22Rv1 (cell line): ENCODE measurements at regions not wholly inside any gene's neighbourhood (a gene's known extent, or its start where the extent isn't known, plus 50 kb on each side); places are given as distances from the start of the nearest gene placed in this dataset.

Experiments used
- CTCF ChIP-seq: fragments of 450-650 bp; IDR thresholded peaks from 2 replicates; pipeline ENCODE4 v1.5.1; 2017; ENCODE audit warnings: mild to moderate bottlenecking
- ZFX ChIP-seq: fragments of 450-650 bp; IDR thresholded peaks from 2 replicates; pipeline ENCODE4 v1.6.1; 2017; ENCODE audit warnings: antibody characterized with exemption, borderline replicate concordance

- TF ChIP-seq CTCF = no peak
- no peak for TF ChIP-seq ZFX
Measured at GRCh38 chr5:6248132-6248531, 130.2 kb downstream of the MED10 start.
